Fibroblast of upper back skin (primary cell): ENCODE measurements at regions not wholly inside any gene's neighbourhood (a gene's known extent, or its start where the extent isn't known, plus 50 kb on each side); places are given as distances from the start of the nearest gene placed in this dataset.
A peak's percentile ranks its signal among the peaks of the same experiment; 100 is the strongest.
"Not testable (repeated sequence)": the region's sequence is repeated elsewhere in the genome, so short reads cannot be mapped to it uniquely, and the experiment has no call there.

ENCODE experiments used
- DNase-seq: peaks from one replicate; pipeline ENCODE4 v3.0.0-alpha.2; 2013

GRCh38 chr7:149714081-149714909 is 59.1 kb downstream of the ZNF467 start:
- DNase-seq, result peak; percentile 90

GRCh38 chr7:149713731-149714068 is 59.7 kb downstream of the ZNF467 start:
- no peak for DNase-seq

- no peak for DNase-seq
These were observed 60.2 kb downstream of the ZNF467 start for GRCh38 chr7:149713061-149713730.

GRCh38 chr7:149708026-149708425 is 65.4 kb downstream of the ZNF467 start:
- DNase-seq, result no peak

GRCh38 chr7:149707448-149707886 is 65.9 kb downstream of the ZNF467 start:
- no peak for DNase-seq

GRCh38 chr7:149706398-149706797 is 67.0 kb downstream of the ZNF467 start:
- no peak for DNase-seq

- no peak for DNase-seq
These were observed 68.9 kb downstream of the ZNF467 start for GRCh38 chr7:149704507-149704906.

- no peak for DNase-seq
These were observed 70.2 kb downstream of the ZNF467 start for GRCh38 chr7:149703044-149703650.

- no peak for DNase-seq
These were observed 71.7 kb downstream of the ZNF467 start for GRCh38 chr7:149701495-149702240.

- not testable (repeated sequence) for DNase-seq
These were observed 75.6 kb downstream of the ZNF467 start for GRCh38 chr7:149697767-149698166.

GRCh38 chr7:149696280-149696679 is 77.1 kb downstream of the ZNF467 start:
- DNase-seq, result no peak

- DNase-seq, result no peak
These were observed 80.8 kb downstream of the ZNF467 start for GRCh38 chr7:149692557-149692982.

GRCh38 chr7:149692056-149692455 is 81.3 kb downstream of the ZNF467 start:
- no peak for DNase-seq

GRCh38 chr7:149690688-149691446 is 82.5 kb downstream of the ZNF467 start:
- DNase-seq, result peak; percentile 84

- DNase-seq, result no peak
These were observed 84.1 kb downstream of the ZNF467 start for GRCh38 chr7:149689291-149689721.

GRCh38 chr7:149688836-149689235 is 84.6 kb downstream of the ZNF467 start:
- no peak for DNase-seq

GRCh38 chr7:149687820-149688219 is 85.6 kb downstream of the ZNF467 start:
- not testable (repeated sequence) for DNase-seq

- no peak for DNase-seq
These were observed 86.9 kb downstream of the ZNF467 start for GRCh38 chr7:149686449-149686848.

- peak; percentile 90 for DNase-seq
These were observed 87.4 kb downstream of the ZNF467 start for GRCh38 chr7:149686011-149686410.

- peak; percentile 51 for DNase-seq
These were observed 87.9 kb downstream of the ZNF467 start for GRCh38 chr7:149685455-149685854.

- DNase-seq, result no peak
These were observed 89.5 kb downstream of the ZNF467 start for GRCh38 chr7:149683898-149684297.

- DNase-seq, result peak; percentile 36
These were observed 90.2 kb downstream of the ZNF467 start for GRCh38 chr7:149683181-149683580.
